Urinary bladder (tissue), 3 donors: ENCODE measurements at regions not wholly inside any gene's neighbourhood (a gene's known extent, or its start where the extent isn't known, plus 50 kb on each side); places are given as distances from the start of the nearest gene placed in this dataset.

Experiments used
- DNase-seq: peaks from one replicate; pipeline ENCODE4 v3.0.0-alpha.2; 2015; ENCODE audit errors: extremely low spot score
- H3K27ac ChIP-seq: one replicate; pipeline ENCODE4 v1.5.1; 2013; ENCODE audit warnings: low read depth, mild to moderate bottlenecking, moderate library complexity
- H3K36me3 ChIP-seq: one replicate; pipeline ENCODE4 v1.6.1; 2013; ENCODE audit warnings: mild to moderate bottlenecking, moderate library complexity; ENCODE audit not compliant: insufficient read depth
- H3K4me1 ChIP-seq: one replicate; pipeline ENCODE4 v1.6.1; 2013; ENCODE audit warnings: mild to moderate bottlenecking, moderate library complexity; ENCODE audit not compliant: insufficient read depth
- H3K4me3 ChIP-seq: one replicate; pipeline ENCODE4 v1.5.1; 2013; ENCODE audit warnings: low read depth, low read length
- WGBS: extraction: QIAGEN DNeasy Blood & Tissue Kit; methylation state at CpG from one replicate; pipeline ENCODE4 v1.1.7; 2013; 5-methylcytosine and 5-hydroxymethylcytosine counted together
- donor health status: healthy with polysubstance abuse.
- donor health status: healthy.

DNA sequence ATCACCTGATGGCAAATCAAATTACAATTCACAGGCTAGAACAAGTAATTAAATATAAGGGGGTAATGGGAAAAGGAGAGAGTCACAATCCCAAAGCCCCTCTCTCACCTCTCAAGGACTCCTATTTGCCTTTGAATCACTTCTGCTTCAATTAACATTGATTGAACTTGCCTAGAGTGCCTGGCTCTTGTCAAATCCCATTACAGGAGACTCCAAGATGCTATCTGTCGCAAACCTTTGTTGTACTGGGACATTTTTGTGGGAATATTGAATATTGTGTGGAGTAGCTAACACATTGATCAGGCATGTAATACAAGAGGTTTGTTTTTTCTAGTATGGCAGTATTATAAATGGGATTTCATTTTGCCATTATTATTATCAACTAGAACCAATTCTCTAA, 412.8 kb upstream of the AZI2 start:
- Histone ChIP-seq H3K4me1 (no peaks in the 10 kb centered on the region), H3K27ac (no peak overlapping the region), H3K4me3 (no peak overlapping the region), H3K36me3 (no peaks in the 10 kb centered on the region)
- 0% methylated on average over 1 of the region's 1 CpG for WGBS
- DNase-seq: no peak

DNA sequence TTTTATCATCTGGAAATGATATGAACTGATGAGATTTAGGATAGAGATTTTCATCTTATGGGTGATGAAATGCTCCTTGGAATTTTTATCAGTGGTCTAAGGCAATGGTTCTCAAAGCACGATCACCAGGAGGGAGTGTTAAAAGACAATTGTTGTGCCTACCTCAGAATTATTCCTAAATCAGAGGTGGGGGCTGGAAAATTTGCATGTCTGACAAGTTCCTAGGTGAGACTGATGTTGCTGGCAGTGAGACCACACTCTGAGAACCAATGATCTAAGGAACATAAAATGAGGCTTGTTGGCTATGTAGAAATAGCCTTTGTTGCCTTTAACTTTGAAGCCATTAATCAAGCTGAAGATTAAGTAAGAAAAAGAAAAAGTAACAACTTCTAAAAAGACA, 416.6 kb upstream of the AZI2 start:
- WGBS: 81% methylated on average over 1 of the region's 1 CpG
- no peak for DNase-seq
- Histone ChIP-seq H3K4me1 (no peaks in the 10 kb centered on the region), H3K36me3 (no peaks in the 10 kb centered on the region), H3K27ac (no peak overlapping the region), H3K4me3 (no peak overlapping the region)

DNA sequence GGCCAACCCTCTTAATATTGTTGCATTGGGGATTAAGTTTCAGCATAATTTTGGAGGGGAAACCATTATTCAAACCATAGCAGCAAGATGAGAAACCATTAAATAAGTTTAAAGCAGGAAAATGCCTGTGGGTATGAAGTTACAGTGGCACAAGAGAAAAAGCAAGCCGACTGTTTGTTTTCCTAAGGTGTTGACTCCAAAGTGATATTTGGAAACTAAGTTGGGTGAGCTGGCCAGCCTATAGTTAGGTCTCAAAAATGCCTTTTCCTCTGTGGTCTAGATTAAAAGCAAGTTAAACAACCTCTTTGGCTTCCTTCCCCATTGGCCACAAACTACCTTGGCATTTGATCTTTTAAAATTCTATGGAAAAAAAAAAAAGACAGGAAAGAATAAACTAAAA, 419.8 kb upstream of the AZI2 start:
- Histone ChIP-seq H3K27ac (no peak overlapping the region), H3K36me3 (no peaks in the 10 kb centered on the region), H3K4me1 (no peaks in the 10 kb centered on the region), H3K4me3 (no peak overlapping the region)
- WGBS: 51% methylated on average over 1 of the region's 1 CpG
- DNase-seq: no peak

DNA sequence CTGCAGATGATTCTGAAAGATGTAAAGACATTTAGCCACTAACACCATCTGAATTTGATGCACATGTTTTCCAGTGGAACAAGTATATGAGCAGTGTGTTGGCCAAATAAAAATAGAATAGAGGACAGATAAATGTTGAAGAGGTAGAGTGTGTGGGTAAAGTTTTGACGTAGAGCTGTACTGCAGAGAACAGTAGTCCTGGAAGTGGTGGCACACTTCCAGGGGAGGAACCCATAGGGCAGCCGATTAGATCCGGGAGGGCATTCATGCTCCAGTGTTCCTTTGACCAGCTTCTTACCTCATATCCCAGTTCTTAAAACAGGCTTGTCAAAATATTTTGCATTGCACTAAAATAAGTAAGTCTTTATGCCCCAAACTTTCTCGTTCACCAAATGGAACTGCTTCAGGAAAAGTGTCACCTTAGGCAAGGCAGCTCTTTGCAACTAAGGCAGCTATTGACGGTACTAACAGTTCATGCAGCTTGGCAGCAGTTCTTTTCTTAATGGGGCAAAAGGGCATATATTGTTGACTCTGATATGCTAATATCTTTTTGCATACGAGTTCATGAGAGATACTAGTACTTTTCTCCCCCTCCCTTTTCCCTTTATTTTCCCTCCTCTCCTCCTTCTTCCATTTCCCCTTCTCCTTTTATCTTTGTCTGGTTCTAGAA, 429.3 kb upstream of the AZI2 start:
- no peaks in the 10 kb centered on the region for H3K4me1 ChIP-seq
- no peak overlapping the region for H3K27ac ChIP-seq
- 90% methylated on average over 6 of the region's 6 CpGs for WGBS
- no peak for DNase-seq
- no peak overlapping the region for H3K4me3 ChIP-seq
- H3K36me3 ChIP-seq: no peaks in the 10 kb centered on the region

DNA sequence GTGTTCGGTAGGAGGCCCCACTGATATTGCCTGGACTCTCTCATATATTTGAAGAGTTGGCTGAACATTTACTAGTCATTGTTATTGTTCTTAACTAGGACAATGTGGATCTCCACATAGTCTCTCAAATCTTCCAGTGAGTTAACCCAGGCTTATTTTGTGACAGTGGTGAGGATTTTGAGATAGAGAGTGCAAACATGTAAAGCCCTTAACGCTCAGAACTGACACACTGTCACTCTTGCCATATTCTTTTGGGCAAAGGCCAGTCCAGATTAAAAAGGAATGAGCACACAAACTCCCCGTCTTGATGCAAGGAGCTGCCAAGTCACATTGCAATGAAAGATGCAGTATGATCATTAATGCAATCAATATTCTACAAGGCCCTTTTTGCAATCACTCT, 431.9 kb upstream of the AZI2 start:
- no peak for DNase-seq
- 41% methylated on average over 3 of the region's 3 CpGs for WGBS
- Histone ChIP-seq H3K27ac (no peak overlapping the region), H3K4me1 (no peaks in the 10 kb centered on the region), H3K36me3 (no peaks in the 10 kb centered on the region), H3K4me3 (no peak overlapping the region)

DNA sequence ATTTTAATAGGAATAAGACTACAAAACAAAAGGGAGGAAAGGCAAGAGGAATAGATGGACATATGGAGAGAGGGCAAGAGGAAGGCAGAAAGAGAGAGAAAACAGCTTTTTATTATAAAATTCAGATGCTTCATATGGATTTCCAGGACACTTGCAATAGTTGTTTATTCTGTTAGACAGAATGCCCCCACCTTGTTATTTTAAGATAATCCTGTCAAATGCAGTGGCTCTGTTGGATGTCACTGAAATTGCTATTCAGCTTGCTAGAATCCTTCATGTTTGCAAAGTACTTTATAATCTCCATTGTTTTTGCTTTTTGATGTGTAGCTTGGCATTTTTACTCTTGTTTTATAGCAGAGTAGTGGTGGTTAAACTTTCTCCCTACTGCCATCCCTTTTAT, 432.4 kb upstream of the AZI2 start:
- Histone ChIP-seq H3K36me3 (no peaks in the 10 kb centered on the region), H3K4me3 (no peak overlapping the region), H3K4me1 (no peaks in the 10 kb centered on the region), H3K27ac (no peak overlapping the region)
- DNase-seq: no peak

DNA sequence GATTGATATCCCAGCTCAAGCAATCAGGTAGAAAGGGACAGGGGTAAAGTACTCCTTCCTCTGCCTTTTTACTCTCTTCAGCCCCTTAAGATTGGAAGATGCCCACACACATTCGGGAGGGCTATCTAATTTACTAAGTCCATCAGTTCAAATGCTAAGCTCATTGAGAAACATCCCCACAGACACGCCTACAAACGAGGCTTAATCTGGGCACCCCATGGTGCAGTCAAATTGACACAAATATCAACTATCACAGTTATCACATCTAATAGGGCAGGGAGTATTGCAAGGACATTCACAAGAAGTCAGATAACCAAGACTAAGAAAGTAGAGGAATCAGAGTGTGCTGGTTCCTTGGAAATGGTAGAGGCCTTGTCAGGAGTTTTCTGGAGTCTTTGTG, 437.8 kb upstream of the AZI2 start:
- Histone ChIP-seq H3K36me3 (no peaks in the 10 kb centered on the region), H3K27ac (no peak overlapping the region), H3K4me1 (no peaks in the 10 kb centered on the region), H3K4me3 (no peak overlapping the region)
- WGBS: 91% methylated on average over 3 of the region's 3 CpGs
- DNase-seq: no peak

DNA sequence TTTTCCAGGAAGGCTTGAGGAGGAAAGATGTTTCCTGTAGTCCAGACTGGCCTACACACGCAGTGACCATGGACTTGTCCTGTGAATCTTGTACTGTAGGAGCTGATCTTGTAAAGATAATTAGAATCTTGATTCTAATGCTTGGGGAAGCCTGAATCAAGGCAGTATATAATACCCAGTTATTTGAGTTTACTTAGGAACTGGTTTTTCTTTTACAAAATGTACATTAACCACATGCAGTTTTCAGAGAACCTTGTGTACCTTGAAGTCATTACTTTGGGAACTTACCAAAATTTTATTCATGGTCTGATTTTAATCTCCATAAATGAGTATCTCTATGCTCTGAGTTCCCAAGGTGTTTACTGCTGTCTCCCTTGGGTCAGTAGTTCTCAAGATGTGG, 439.9 kb upstream of the AZI2 start:
- no peak for DNase-seq
- no peak overlapping the region for H3K4me3 ChIP-seq
- WGBS: 73% methylated on average over 1 of the region's 1 CpG
- H3K4me1 ChIP-seq: no peaks in the 10 kb centered on the region
- no peaks in the 10 kb centered on the region for H3K36me3 ChIP-seq
- H3K27ac ChIP-seq: no peak overlapping the region

DNA sequence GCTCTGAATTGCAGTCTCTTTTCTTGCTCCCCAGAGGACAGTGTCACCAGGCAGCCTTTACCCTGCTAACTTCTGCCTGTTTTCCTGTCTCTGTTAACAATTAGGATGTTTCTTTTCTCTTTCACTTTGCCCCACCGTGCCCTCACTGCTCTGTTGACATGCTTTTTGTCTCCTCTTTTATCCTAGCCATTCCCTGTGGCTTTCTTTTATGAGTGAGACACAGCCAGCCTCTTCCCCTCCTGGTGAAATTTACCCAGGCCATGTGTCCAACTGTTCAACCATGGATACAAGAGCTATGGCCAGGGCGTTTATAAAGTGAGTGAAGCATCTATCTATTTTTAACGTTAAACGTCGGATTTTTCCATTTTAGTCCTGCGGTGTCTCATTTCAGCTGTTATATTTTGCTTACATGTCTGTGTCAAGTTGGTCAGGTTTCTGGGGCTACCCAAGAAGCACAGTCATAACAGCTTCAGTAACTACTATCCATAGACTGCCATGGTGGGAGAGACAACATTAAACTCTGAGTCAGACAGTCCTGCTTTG, 443.2 kb upstream of the AZI2 start:
- WGBS: 43% methylated on average over 6 of the region's 6 CpGs
- no peak for DNase-seq

DNA sequence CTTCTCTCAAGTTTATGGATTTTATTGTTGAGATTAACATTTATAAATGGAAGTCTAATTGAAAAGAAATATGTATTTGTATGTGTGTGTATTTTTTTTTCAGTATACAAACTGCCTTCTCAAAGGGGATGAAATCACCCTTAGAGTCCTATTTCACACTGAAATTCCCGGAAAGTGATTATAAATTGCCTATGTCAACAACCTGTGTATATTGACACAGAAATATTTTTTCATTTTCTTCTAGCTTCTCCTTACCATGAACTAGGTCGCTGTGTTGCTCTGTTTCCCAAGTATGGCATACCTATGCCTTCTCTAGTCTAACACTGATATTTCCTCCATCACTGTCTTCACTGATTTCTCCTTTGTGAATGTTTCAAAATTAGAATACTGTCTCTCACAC, 444.0 kb upstream of the AZI2 start:
- H3K4me3 ChIP-seq: no peak overlapping the region
- no peaks in the 10 kb centered on the region for H3K36me3 ChIP-seq
- 91% methylated on average over 2 of the region's 2 CpGs for WGBS
- DNase-seq: no peak
- H3K4me1 ChIP-seq: no peaks in the 10 kb centered on the region
- H3K27ac ChIP-seq: no peak overlapping the region

More for the DNA sequence above, 443.2 kb upstream of the AZI2 start:
- Histone ChIP-seq H3K27ac (no peak overlapping the region), H3K36me3 (no peaks in the 10 kb centered on the region), H3K4me3 (no peak overlapping the region), H3K4me1 (no peaks in the 10 kb centered on the region)

DNA sequence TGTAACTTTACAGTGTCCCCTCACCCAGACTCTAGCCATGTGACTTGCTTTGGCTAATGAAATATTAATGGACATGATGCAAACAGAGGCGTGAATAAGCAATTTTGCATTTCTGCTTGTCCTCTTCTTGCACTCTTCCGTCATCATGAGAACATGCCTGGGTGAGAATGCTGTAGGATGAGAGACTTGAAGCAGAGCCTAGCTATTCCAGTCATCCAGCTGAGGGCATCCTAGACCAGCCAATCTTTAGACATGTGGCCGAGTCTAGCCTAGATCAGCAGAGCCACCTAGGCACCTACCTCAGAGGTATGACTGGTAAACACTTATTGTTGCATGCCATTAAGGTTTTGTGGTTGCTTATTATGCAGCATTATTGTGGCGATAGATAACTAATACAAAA, 450.5 kb upstream of the AZI2 start:
- WGBS: 95% methylated on average over 4 of the region's 4 CpGs
- Histone ChIP-seq H3K4me1 (no peaks in the 10 kb centered on the region), H3K36me3 (no peaks in the 10 kb centered on the region), H3K4me3 (no peak overlapping the region), H3K27ac (no peak overlapping the region)
- DNase-seq: no peak

DNA sequence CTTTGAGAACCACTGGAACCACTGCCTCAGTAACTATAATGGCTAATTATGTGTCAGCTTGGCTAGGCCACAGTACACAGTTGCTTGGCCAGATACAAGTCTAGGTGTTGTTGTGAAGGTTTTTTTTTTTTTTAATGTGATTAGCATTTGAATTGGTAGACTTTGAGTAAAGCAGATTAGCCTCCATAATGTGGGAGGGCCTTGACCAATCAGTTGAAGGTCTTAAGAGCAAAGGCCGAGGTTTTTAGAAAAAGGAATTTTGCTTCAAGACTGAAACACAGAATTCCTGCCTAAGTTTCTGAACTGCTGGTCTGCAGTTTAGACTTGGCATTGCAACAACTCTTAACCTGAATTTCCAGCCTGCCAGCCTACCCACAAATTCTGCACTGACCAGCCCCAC, 451.6 kb upstream of the AZI2 start:
- WGBS: 96% methylated on average over 1 of the region's 1 CpG
- Histone ChIP-seq H3K36me3 (no peaks in the 10 kb centered on the region), H3K4me1 (no peaks in the 10 kb centered on the region), H3K4me3 (no peak overlapping the region), H3K27ac (no peak overlapping the region)
- no peak for DNase-seq

DNA sequence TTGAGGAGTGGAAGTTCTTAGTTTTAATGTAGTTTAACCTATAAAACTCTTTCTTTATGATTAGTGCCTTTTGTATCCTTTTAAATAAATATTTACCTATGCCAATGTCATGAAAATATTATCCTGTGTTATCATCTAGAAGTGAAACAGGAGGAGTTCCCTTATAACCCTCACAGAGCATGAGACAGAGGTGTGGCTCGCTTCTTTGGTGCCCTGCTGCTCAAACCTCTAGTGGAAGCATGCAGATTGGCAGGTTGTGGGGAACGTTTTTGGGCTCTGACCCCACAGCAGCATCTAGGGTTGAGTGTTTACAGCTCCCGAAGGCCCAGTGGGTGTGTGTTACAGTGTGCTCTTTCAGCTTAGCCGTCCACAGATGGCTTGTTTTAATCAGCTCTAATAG, 459.4 kb upstream of the AZI2 start:
- no peak overlapping the region for H3K4me3 ChIP-seq
- no peaks in the 10 kb centered on the region for H3K4me1 ChIP-seq
- no peak for DNase-seq
- no peaks in the 10 kb centered on the region for H3K36me3 ChIP-seq
- no peak overlapping the region for H3K27ac ChIP-seq
- WGBS: 69% methylated on average over 4 of the region's 4 CpGs

DNA sequence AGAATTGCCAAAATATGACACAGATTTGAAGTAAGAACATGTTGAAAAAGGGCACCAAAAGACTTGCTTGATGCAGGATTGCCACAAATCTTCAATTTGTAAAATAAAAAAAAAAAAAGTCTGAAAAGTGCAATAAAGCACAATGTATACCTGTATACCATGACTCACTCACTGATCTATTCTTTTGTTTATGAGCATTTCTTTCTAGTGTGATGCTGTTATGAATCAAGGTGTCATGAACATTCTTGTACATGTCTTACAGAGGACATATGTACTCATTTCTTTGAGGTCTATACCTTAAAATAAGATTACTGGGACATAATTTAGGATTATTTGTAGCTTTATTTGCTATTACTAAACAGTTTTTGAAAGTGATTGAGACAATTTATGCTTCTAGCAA, 464.9 kb upstream of the RBMS3 start:
- Histone ChIP-seq H3K4me3 (no peak overlapping the region), H3K4me1 (no peaks in the 10 kb centered on the region), H3K27ac (no peak overlapping the region), H3K36me3 (no peaks in the 10 kb centered on the region)
- DNase-seq: no peak

DNA sequence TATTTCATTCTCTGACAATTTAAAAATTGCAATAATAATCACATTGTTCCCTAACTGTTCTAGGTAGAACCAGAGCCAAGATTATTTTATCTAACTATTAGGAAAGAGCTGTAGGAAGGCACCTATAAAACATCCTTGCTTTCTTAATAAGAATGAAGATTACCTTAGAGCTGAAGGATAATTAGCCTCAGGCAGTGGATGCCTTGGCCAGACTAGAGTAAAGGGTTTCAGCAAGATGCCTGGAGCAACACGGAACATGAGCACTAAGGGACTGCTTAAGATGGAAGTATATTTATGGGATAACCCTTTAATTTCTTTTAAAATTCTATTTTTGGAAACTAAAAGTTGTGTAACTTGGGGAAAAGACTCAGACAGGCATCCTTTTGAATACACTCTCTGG, 456.6 kb upstream of the RBMS3 start:
- WGBS: 58% methylated on average over 1 of the region's 1 CpG

More for the DNA sequence above, 456.6 kb upstream of the RBMS3 start:
- no peak overlapping the region for H3K27ac ChIP-seq
- H3K4me1 ChIP-seq: no peaks in the 10 kb centered on the region
- no peaks in the 10 kb centered on the region for H3K36me3 ChIP-seq
- DNase-seq: no peak
- H3K4me3 ChIP-seq: no peak overlapping the region
